K562 (cell line): ENCODE measurements at regions not wholly inside any gene's neighbourhood (a gene's known extent, or its start where the extent isn't known, plus 50 kb on each side); places are given as distances from the start of the nearest gene placed in this dataset.

Experiments
- ATAC-seq: fragments of 200-7000 bp; cut with Tn5 transposase; 3 replicates; pipeline ENCODE4 v1.9.1; 2020; ENCODE audit warnings: moderate library complexity
- BruUV-seq: library from RNA; stranded (reverse); fragments of 400-500 nt; replicated peaks from 2 replicates; lab custom pipeline; 2021; lab: Mats Ljungman, UMichigan
- CTCF ChIA-PET: fragments of 300-600 bp; formaldehyde crosslinking; extraction: SDS; loops from one replicate; lab custom pipeline; 2021; ENCODE audit warnings: low intra/inter-chr PET ratio; lab: Yijun Ruan, JAX
- POLR2A ChIA-PET: fragments of 300-600, 350-650 bp; sonication (Branson Sonifier 250); formaldehyde crosslinking; extraction: SDS; loops from one replicate; lab custom pipeline; 2021; ENCODE audit warnings: antibody characterized with exemption, inconsistent platforms; lab: Yijun Ruan, JAX
- DNase-seq, 4 experiments: peaks; one replicate each; pipeline versions ENCODE4 v3.0.0 to v3.0.0-alpha.2; 2011 to 2018; ENCODE audit warnings: low spot score in 3 of 4, mixed read lengths in 3 of 4; ENCODE audit errors: extremely low read depth in 1 of 4
- FAIRE-seq: peaks from 2 replicates; lab custom pipeline; 2011; peaks lifted over from hg19 to GRCh38; lab: Jason Lieb, UNC
- H2AFZ ChIP-seq: 2 replicates; pipeline ENCODE4 v1.6.0; 2011; ENCODE audit warnings: low read depth, low read length, control low read depth, inconsistent platforms
- H3K27ac ChIP-seq: fragments of 200-600 bp; 3 replicates; pipeline ENCODE4 v1.8.0; 2011; ENCODE audit warnings: low read depth, mild to moderate bottlenecking, control low read depth, inconsistent platforms, low read length, moderate library complexity, mixed read lengths; ENCODE audit errors: extremely low read depth
- H3K27me3 ChIP-seq, 2 experiments: fragments of 300-600 bp in 1 of 2; 2 replicates in 1 of 2; 3 replicates in 1 of 2; pipeline versions ENCODE4 v1.6.0 to v1.8.0; 2011; ENCODE audit warnings: inconsistent platforms in 2 of 2, low read length in 2 of 2, mild to moderate bottlenecking in 1 of 2, mixed read lengths in 1 of 2, moderate library complexity in 1 of 2; ENCODE audit not compliant: control insufficient read depth in 2 of 2, insufficient read depth in 2 of 2
- H3K36me3 ChIP-seq: fragments of 300-600 bp; 3 replicates; pipeline ENCODE4 v1.8.0; 2011; ENCODE audit warnings: mild to moderate bottlenecking, low read length, inconsistent platforms; ENCODE audit not compliant: control insufficient read depth, insufficient read depth
- H3K4me1 ChIP-seq, 2 experiments: fragments of 200-600 bp in 1 of 2; replicated peaks in 1 of 2; 2 replicates in 1 of 2; 3 replicates in 1 of 2; pipeline versions ENCODE4 v1.5.1 to v1.8.0; 2011; ENCODE audit warnings: inconsistent platforms in 2 of 2, low read length in 2 of 2, mild to moderate bottlenecking in 1 of 2, mixed read lengths in 1 of 2, moderate library complexity in 1 of 2; ENCODE audit not compliant: control insufficient read depth in 2 of 2, insufficient read depth in 2 of 2
- H3K4me2 ChIP-seq: 2 replicates; pipeline ENCODE4 v1.6.1; 2011; ENCODE audit warnings: low read length, control low read depth, inconsistent platforms, mixed read lengths; ENCODE audit not compliant: insufficient read depth
- H3K4me3 ChIP-seq: fragments of 200-600 bp; sonication (generic), shearing (Covaris generic); 2 replicates; pipeline ENCODE4 v1.5.1; 2016; ENCODE audit warnings: control low read depth, inconsistent platforms
- H3K79me2 ChIP-seq: fragments of 200-600 bp; 3 replicates; pipeline ENCODE4 v1.8.0; 2011; ENCODE audit warnings: low read length, inconsistent platforms; ENCODE audit not compliant: control insufficient read depth, insufficient read depth
- H3K9ac ChIP-seq, 2 experiments: 2 replicates each; pipeline versions ENCODE4 v1.6.0 to v1.6.1; 2011; ENCODE audit warnings: low read depth in 2 of 2, low read length in 2 of 2, control low read depth in 1 of 2, inconsistent platforms in 1 of 2, mild to moderate bottlenecking in 1 of 2, mixed read lengths in 1 of 2; ENCODE audit not compliant: insufficient read depth in 1 of 2
- H3K9me1 ChIP-seq: one replicate; pipeline ENCODE4 v1.6.0; 2011; ENCODE audit warnings: inconsistent platforms, mild to moderate bottlenecking, low read length, moderate library complexity; ENCODE audit not compliant: control insufficient read depth, insufficient read depth
- H3K9me3 ChIP-seq: replicated peaks from 2 replicates; pipeline ENCODE4 v1.5.1; 2011; ENCODE audit warnings: low read depth, low read length, inconsistent platforms; ENCODE audit not compliant: control insufficient read depth, insufficient read depth
- H4K20me1 ChIP-seq: replicated peaks from 2 replicates; pipeline ENCODE4 v1.6.1; 2011; ENCODE audit warnings: low read length, inconsistent platforms, mixed read lengths; ENCODE audit not compliant: control insufficient read depth, insufficient read depth
- ADNP ChIP-seq: fragments of 200-800 bp; sonication (Bioruptor generic); IDR thresholded peaks from 2 replicates; pipeline ENCODE4 v1.6.1; 2016; ENCODE audit warnings: missing genetic modification characterization, missing compliant biosample characterization
- BCOR ChIP-seq: fragments of 450-650 bp; IDR thresholded peaks from 2 replicates; pipeline ENCODE4 v1.6.1; 2016
- BRD4 ChIP-seq: fragments of 200-600 bp; sonication (generic); IDR thresholded peaks from 2 replicates; pipeline ENCODE4 v1.6.1; 2017; ENCODE audit warnings: inconsistent platforms
- CBX2 ChIP-seq: fragments of 200-600 bp; sonication (generic); IDR thresholded peaks from one replicate; pipeline ENCODE4 v1.6.1; 2012; ENCODE audit warnings: mild to moderate bottlenecking, low read length, inconsistent platforms; ENCODE audit not compliant: insufficient read depth, poor library complexity, severe bottlenecking
- CBX3 ChIP-seq, 2 experiments: IDR thresholded peaks; 1 replicate in 1 of 2; 2 replicates in 1 of 2; pipeline ENCODE4 v1.6.1; 2012; ENCODE audit warnings: inconsistent platforms in 2 of 2, low read length in 2 of 2, borderline replicate concordance in 1 of 2, control low read depth in 1 of 2
- CHD2 ChIP-seq: IDR thresholded peaks from 2 replicates; pipeline ENCODE4 v1.6.1; 2011; ENCODE audit warnings: low read depth, low read length
- GMEB1 ChIP-seq: fragments of 250-450 bp; sonication (Bioruptor Pico); IDR thresholded peaks from 2 replicates; pipeline ENCODE4 v1.4.0; 2020; ENCODE audit warnings: mild to moderate bottlenecking
- HCFC1 ChIP-seq: IDR thresholded peaks from 2 replicates; pipeline ENCODE4 v1.6.1; 2012; ENCODE audit warnings: low read depth, low read length, improper control_type of control experiment
- HMG20A ChIP-seq: fragments of 450-650 bp; formaldehyde crosslinking; conservative IDR thresholded peaks from 2 replicates; pipeline ENCODE4 v1.4.0; 2020; ENCODE audit warnings: mild to moderate bottlenecking, mixed read lengths
- LCOR ChIP-seq: sonication (generic); formaldehyde crosslinking; IDR thresholded peaks from 2 replicates; pipeline ENCODE4 v1.8.0; 2022; ENCODE audit warnings: mild to moderate bottlenecking, missing genetic modification reagents
- MLX ChIP-seq, 2 experiments: fragments of 450-650 bp in 1 of 2; sonication (generic) in 1 of 2; formaldehyde crosslinking; conservative IDR thresholded peaks; 2 replicates each; pipeline versions ENCODE4 v1.4.0 to v1.8.1; 2020 to 2022; ENCODE audit warnings: mild to moderate bottlenecking in 1 of 2, missing genetic modification reagents in 1 of 2
- NCOA2 ChIP-seq, 2 experiments: fragments of 450-650 bp; IDR thresholded peaks; 2 replicates each; pipeline ENCODE4 v1.6.1; 2018; ENCODE audit warnings: mild to moderate bottlenecking in 2 of 2, moderate library complexity in 1 of 2; ENCODE audit not compliant: partially characterized antibody in 2 of 2
- NFRKB ChIP-seq: fragments of 450-650 bp; IDR thresholded peaks from 2 replicates; pipeline ENCODE4 v1.6.1; 2016; ENCODE audit warnings: low read depth
- PHB ChIP-seq: fragments of 250-450 bp; sonication (Bioruptor Pico); IDR thresholded peaks from 2 replicates; pipeline ENCODE4 v1.5.0; 2021
- POLR2A ChIP-seq: fragments of 450-650 bp; conservative IDR thresholded peaks from 2 replicates; pipeline ENCODE4 v1.6.1; 2016
- PTBP1 ChIP-seq: fragments of 200-400 bp; formaldehyde crosslinking; IDR thresholded peaks from 2 replicates; pipeline ENCODE4 v1.6.1; 2017; ENCODE audit warnings: low read depth, low read length
- RBM15 ChIP-seq: fragments of 200-400 bp; formaldehyde crosslinking; IDR thresholded peaks from 2 replicates; pipeline ENCODE4 v1.6.1; 2018; ENCODE audit warnings: mild to moderate bottlenecking, low read length, moderate library complexity; ENCODE audit not compliant: insufficient read depth
- RUNX1 ChIP-seq: sonication (generic); IDR thresholded peaks from 2 replicates; pipeline ENCODE4 v1.6.1; 2016; ENCODE audit warnings: antibody characterized with exemption, low read depth
- SMARCC2 ChIP-seq: fragments of 450-650 bp; IDR thresholded peaks from 2 replicates; pipeline ENCODE4 v1.6.1; 2017; ENCODE audit warnings: antibody characterized with exemption, moderate library complexity, mild to moderate bottlenecking, low read depth
- STAG1 ChIP-seq: sonication (generic); formaldehyde crosslinking; IDR thresholded peaks from 2 replicates; pipeline ENCODE4 v1.5.0; 2020; ENCODE audit warnings: missing genetic modification reagents, borderline replicate concordance
- UBTF ChIP-seq, 2 experiments: IDR thresholded peaks; 2 replicates each; pipeline ENCODE4 v1.6.1; 2012; ENCODE audit warnings: improper control_type of control experiment in 2 of 2, low read depth in 2 of 2, low read length in 2 of 2, borderline replicate concordance in 1 of 2
- ZNF134 ChIP-seq: fragments of 250-450 bp; sonication (Bioruptor Pico); conservative IDR thresholded peaks from 2 replicates; pipeline ENCODE4 v1.4.0; 2020
- whole genome bisulfite sequencing: fragments of 100-300 bp; shearing (Covaris generic); methylation state at CpG from one replicate; pipeline ENCODE4 v1.1.6; 2016; ENCODE audit warnings: low coverage, mixed read lengths; ENCODE audit not compliant: insufficient coverage; ENCODE audit errors: missing lambda C conversion rate; 5-methylcytosine and 5-hydroxymethylcytosine counted together
- in situ Hi-C: fragments of 300-500 bp; cut with MboI; formaldehyde crosslinking; loops from 4 replicates; pipeline ENCODE4 v1.15.0; 2018; ENCODE audit warnings: inconsistent platforms, mixed read lengths
- intact Hi-C: fragments of 100-400 bp; cut with micrococcal nuclease; formaldehyde crosslinking; loops from 2 replicates; pipeline ENCODE4 v1.14.2; 2022

- H3K36me3 ChIP-seq, result no peaks in the 10 kb centered on the region; the same call in 2 of the 3 replicates
- in situ Hi-C loops, result no loop called here
- H3K9me3 ChIP-seq, result peaks cover 5% of the 10 kb centered on the region; the same call in 1 of the 2 replicates
- no peak for DNase-seq
- peak overlapping the region; percentile 48 to 91; a peak in 3 of 4 replicates for H3K9ac ChIP-seq
- CTCF ChIA-PET, result no interaction called here
- POLR2A ChIA-PET, result no interaction called here
- peak overlapping the region; percentile 99 for H3K27ac ChIP-seq
- peaks cover 0 to 27% of the 10 kb centered on the region in 2 experiments; a peak in 3 of 5 replicates for H3K4me1 ChIP-seq
- peaks cover 47% of the 10 kb centered on the region; the same call in 2 of the 3 replicates for H3K79me2 ChIP-seq
- FAIRE-seq, result no peak
- no peaks in the 10 kb centered on the region for H4K20me1 ChIP-seq
- no peaks in the 10 kb centered on the region for H3K9me1 ChIP-seq
- 24% methylated on average over 6 of the region's 8 CpGs for WGBS
- intact Hi-C loops, result loop anchor here (5.0 kb wide), 1 partner anchor 72 kb away; no protein-coding TSS in a partner anchor
- BruUV-seq, result TSS peak; percentile 79
- H3K4me3 ChIP-seq, result peak overlapping the region; percentile 29
- no peak for ATAC-seq
- H3K4me2 ChIP-seq, result peak overlapping the region; percentile 78
- H2AFZ ChIP-seq, result peak overlapping the region; percentile 62; the same call in 1 of the 2 replicates
- no peaks in the 10 kb centered on the region for H3K27me3 ChIP-seq
- TF ChIP-seq RUNX1 (no peak), BRD4 (no peak; the same call in 1 of the 2 replicates), BCOR (no peak), ZNF134 (CRISPR knock-in tag) (no peak), SMARCC2 (no peak), PHB (no peak), HMG20A (CRISPR knock-in tag) (no peak), ADNP (no peak), UBTF (IDR thresholded peaks at IDR 0.05; ENCODE audit: borderline replicate concordance in 1 of 2, low read depth in 2 of 2, low read length in 2 of 2) (no peak), POLR2A (no peak; the same call in 1 of the 2 replicates), NFRKB (peak; percentile 76), CHD2 (no peak), NCOA2 (IDR thresholded peaks at IDR 0.05; ENCODE audit: partially characterized antibody in 2 of 2) (no peak), MLX (CRISPR knock-in tag; conservative IDR thresholded peaks at IDR 0.05) (no peak), HCFC1 (no peak), RBM15 (no peak), PTBP1 (no peak), GMEB1 (CRISPR knock-in tag) (no peak), LCOR (CRISPR knock-in tag) (0 out of 2 replicates have a peak, but pooled peaks have one; percentile 4), CBX2 (no peak), CBX3 (IDR thresholded peaks at IDR 0.05; ENCODE audit: borderline replicate concordance in 1 of 2, low read length in 2 of 2) (no peak), STAG1 (CRISPR knock-in tag) (no peak)
These were observed 50.9 kb upstream of the ANKRD10 start for GRCh38 chr13:110965755-110966134.
